GM12873 (cell line): ENCODE measurements at regions not wholly inside any gene's neighbourhood (a gene's known extent, or its start where the extent isn't known, plus 50 kb on each side); places are given as distances from the start of the nearest gene placed in this dataset.

Source experiments
- CTCF ChIP-seq: IDR thresholded peaks from 2 replicates; pipeline ENCODE4 v1.5.1; 2012; ENCODE audit warnings: low read depth, mild to moderate bottlenecking, moderate library complexity, low read length, control low read depth; ENCODE audit not compliant: insufficient read depth; ENCODE audit errors: missing control alignments

GRCh38 chr3:24830230-24831152 is 335.8 kb upstream of the THRB start:
- TF ChIP-seq CTCF = no peak

- TF ChIP-seq CTCF = no peak
These were observed 336.6 kb upstream of the THRB start for GRCh38 chr3:24831221-24831620.

DNA sequence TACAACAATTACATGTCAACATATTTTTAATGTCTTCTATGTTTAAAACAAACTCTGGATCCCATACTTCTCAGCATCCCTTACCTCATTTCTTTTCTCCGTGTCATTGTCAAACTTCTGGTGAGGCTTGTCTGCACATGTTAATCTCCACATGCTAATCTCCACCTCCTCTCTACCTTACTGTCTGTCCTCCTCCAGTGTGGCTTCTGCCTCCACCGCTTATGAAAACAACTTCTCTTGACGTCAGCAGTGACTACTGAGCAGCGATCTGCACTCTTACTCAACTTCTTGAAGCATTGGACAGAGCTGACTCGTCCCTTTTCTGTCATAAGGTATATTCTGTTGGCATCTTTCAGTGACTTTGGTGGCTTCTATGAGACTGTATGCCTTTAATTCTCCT is 338.2 kb upstream of the THRB start:
- TF ChIP-seq CTCF = no peak

GRCh38 chr3:24834442-24834841 is 339.8 kb upstream of the THRB start:
- TF ChIP-seq CTCF = no peak

DNA sequence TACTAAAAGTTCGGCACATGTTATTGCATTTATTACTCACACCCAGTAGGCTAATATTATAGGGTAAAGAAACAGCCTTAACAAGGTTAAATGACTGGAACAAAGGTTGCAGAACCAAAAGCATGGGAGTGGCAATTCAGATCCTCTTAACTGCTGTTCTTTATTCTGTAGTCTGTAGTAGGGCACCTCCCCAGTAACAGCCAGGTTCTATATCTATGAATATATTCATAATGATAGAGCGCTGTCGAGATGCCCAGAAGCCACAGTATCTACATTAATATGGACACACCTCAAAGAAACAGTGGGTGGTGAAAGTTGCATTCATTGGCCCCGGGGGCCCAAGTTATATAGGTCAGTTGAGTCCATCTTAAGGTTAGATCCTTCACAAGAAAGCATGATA is 340.9 kb upstream of the THRB start:
- no peak for TF ChIP-seq CTCF

DNA sequence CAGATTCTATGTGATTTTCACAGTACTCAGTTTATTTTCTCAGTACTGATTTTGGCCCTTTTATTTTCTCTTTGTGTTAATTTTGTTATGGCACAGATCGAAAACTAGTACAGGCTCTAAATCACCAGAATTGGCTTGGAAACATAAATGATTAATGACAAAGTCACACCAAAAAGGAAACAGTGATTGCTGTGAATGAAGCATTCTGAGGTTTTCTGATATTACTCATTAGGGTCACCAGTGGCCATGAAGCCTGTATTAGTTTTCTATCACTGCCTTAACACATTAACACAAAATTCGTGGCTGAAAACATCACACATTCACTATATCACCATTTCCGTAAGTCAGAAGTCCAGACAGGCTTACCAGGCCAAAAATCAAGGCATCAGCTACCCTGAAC is 343.0 kb upstream of the THRB start:
- TF ChIP-seq CTCF = no peak

GRCh38 chr3:24838533-24838932 is 343.9 kb upstream of the THRB start:
- TF ChIP-seq CTCF = no peak
